Astrocyte of the cerebellum (primary cell): ENCODE measurements at regions not wholly inside any gene's neighbourhood (a gene's known extent, or its start where the extent isn't known, plus 50 kb on each side); places are given as distances from the start of the nearest gene placed in this dataset.
A peak's percentile ranks its signal among the peaks of the same experiment; 100 is the strongest.

Source experiments
- DNase-seq: peaks from one replicate; pipeline ENCODE4 v3.0.0-alpha.2; 2011; ENCODE audit warnings: low read depth
- H3K4me3 ChIP-seq: 2 replicates; pipeline ENCODE4 v1.5.1; 2011; ENCODE audit warnings: mild to moderate bottlenecking, low read depth, low read length, moderate library complexity
- CTCF ChIP-seq: IDR thresholded peaks from 2 replicates; pipeline ENCODE4 v1.5.1; 2012; ENCODE audit warnings: low read length, low read depth, moderate library complexity, mild to moderate bottlenecking; ENCODE audit errors: missing control alignments
- in situ Hi-C: cut with HindIII; loops from 2 replicates; pipeline ENCODE4 v1.10.0; 2017; ENCODE audit warnings: low sequenced_read_pairs

GRCh38 chr2:118697781-118698180, 149.7 kb downstream of the EN1 start:
- no peak for TF ChIP-seq CTCF
- no peak overlapping the region for H3K4me3 ChIP-seq
- in situ Hi-C loops = no loop called here
- DNase-seq = peak; percentile 63

- no peak for TF ChIP-seq CTCF
- peak; percentile 31 for DNase-seq
- in situ Hi-C loops = no loop called here
- no peak overlapping the region for H3K4me3 ChIP-seq
These were observed 150.5 kb downstream of the EN1 start for GRCh38 chr2:118696786-118697465.

- no peak for TF ChIP-seq CTCF
- in situ Hi-C loops = no loop called here
- H3K4me3 ChIP-seq = no peak overlapping the region
- no peak for DNase-seq
These were observed 154.1 kb downstream of the EN1 start for GRCh38 chr2:118693287-118693822.

DNA sequence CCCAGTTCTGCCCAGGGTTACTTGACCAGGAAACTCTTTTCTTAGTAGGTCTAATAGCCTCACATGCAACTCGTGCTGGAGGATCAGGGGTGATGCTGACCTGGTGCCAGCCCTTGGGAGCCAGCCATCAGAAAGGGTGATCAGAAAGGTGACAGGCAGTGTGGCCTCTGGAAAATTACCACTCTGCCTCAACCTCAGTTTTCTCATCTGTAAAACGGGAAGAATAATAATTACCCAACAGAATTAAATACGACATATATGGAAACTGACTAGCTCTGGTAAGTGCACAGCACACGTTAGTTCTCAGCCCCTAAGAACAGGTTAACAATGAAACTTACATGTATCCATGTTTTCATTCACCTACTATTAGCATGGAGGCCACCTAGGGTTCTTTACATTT, 157.6 kb downstream of the EN1 start:
- TF ChIP-seq CTCF = no peak
- no peak overlapping the region for H3K4me3 ChIP-seq
- no peak for DNase-seq
- in situ Hi-C loops = loop anchor here (5.0 kb wide), 1 partner anchor 32 kb away; no protein-coding TSS in a partner anchor

DNA sequence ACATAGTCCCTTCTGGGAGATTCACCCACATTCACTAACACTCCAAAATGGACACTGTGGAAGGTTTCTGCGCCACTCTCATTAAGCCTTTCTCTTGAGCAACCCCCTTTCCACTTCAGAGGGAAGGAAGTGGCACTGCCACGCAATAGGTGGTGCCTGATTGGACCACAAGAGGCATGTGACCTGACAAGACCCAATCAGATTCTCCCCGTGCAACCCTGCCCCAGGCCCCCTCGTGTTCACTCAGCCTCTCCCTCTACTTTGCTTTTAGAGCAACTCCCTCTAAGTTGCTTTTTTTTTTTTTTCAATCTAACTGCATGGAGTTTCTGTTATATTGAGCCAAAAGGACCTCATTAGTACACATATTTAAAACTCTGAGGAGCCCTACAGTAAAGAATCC, 158.0 kb downstream of the EN1 start:
- no peak for TF ChIP-seq CTCF
- in situ Hi-C loops = loop anchor here (5.0 kb wide), 1 partner anchor 33 kb away; no protein-coding TSS in a partner anchor
- no peak for DNase-seq
- H3K4me3 ChIP-seq = no peak overlapping the region

DNA sequence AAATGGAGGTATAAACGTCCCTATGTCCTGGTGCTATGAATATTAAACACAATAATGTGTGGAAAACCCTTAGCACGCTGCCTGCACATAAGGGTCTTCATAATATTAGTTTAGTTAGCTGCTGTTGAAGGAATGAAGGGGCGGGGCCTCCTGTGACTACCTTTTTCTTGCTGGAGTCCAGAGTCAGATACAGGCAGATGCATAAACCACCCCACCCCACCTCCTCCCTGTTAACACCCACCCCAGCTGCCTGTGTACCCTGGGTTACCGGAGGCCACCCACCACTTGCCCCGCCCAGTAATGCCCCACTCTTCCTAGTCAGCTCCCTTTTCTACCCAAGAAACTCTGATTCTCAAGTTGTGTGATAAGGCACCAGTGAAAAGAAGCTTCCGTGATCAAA, 158.4 kb downstream of the EN1 start:
- no peak for DNase-seq
- in situ Hi-C loops = loop anchor here (5.0 kb wide), 1 partner anchor 33 kb away; no protein-coding TSS in a partner anchor
- no peak overlapping the region for H3K4me3 ChIP-seq
- TF ChIP-seq CTCF = no peak
